Immature natural killer cell (primary cell): ENCODE measurements at regions not wholly inside any gene's neighbourhood (a gene's known extent, or its start where the extent isn't known, plus 50 kb on each side); places are given as distances from the start of the nearest gene placed in this dataset.
"Not testable (repeated sequence)": the region's sequence is repeated elsewhere in the genome, so short reads cannot be mapped to it uniquely, and the experiment has no call there.

ENCODE experiments used
- DNase-seq, 3 donors: peaks; one replicate each; pipeline ENCODE4 v3.0.0; 2022; ENCODE audit warnings: mixed read lengths in 1 of 3
- H3K27ac Mint-ChIP-seq, 6 donors: one replicate each; pipeline ENCODE4 v1.8.0; 2020; ENCODE audit warnings: mixed read lengths in 6 of 6, mild to moderate bottlenecking in 5 of 6, inconsistent platforms in 4 of 6, moderate library complexity in 3 of 6
- H3K27me3 Mint-ChIP-seq, 3 donors: one replicate each; pipeline ENCODE4 v1.8.0; 2020 to 2021; ENCODE audit warnings: low read depth in 3 of 3, mild to moderate bottlenecking in 3 of 3, mixed read lengths in 3 of 3, moderate library complexity in 3 of 3, inconsistent platforms in 1 of 3
- H3K36me3 Mint-ChIP-seq, 3 donors: one replicate each; pipeline ENCODE4 v1.8.0; 2020; ENCODE audit warnings: mixed read lengths in 3 of 3, inconsistent platforms in 2 of 3, mild to moderate bottlenecking in 2 of 3
- H3K4me1 Mint-ChIP-seq, 2 donors: one replicate each; pipeline ENCODE4 v1.8.0; 2020; ENCODE audit warnings: inconsistent platforms in 2 of 2, mild to moderate bottlenecking in 2 of 2, mixed read lengths in 2 of 2, moderate library complexity in 1 of 2
- H3K4me3 Mint-ChIP-seq, 5 donors: one replicate each; pipeline ENCODE4 v1.8.0; 2020; ENCODE audit warnings: mild to moderate bottlenecking in 5 of 5, mixed read lengths in 5 of 5, inconsistent platforms in 3 of 5, moderate library complexity in 3 of 5
- H3K9me3 Mint-ChIP-seq, 6 donors: one replicate each; pipeline ENCODE4 v1.8.0; 2020; ENCODE audit warnings: mild to moderate bottlenecking in 6 of 6, mixed read lengths in 6 of 6, inconsistent platforms in 4 of 6, moderate library complexity in 3 of 6

GRCh38 chr17:5955764-5956163 lies 114.4 kb upstream of the WSCD1 start:
- no peak for DNase-seq
- H3K4me1 Mint-ChIP-seq: no peaks in the 10 kb centered on the region
- H3K27me3 Mint-ChIP-seq: peaks cover 0 to 3% (median 2%) of the 10 kb centered on the region in 3 donors
- H3K36me3 Mint-ChIP-seq: no peaks in the 10 kb centered on the region
- H3K4me3 Mint-ChIP-seq: no peak overlapping the region
- peaks cover 0 to 2% (median 0%) of the 10 kb centered on the region in 6 donors for H3K9me3 Mint-ChIP-seq
- no peak overlapping the region for H3K27ac Mint-ChIP-seq

- no peak overlapping the region for H3K4me3 Mint-ChIP-seq
- peaks cover 0 to 3% (median 0%) of the 10 kb centered on the region in 6 donors for H3K9me3 Mint-ChIP-seq
- no peak overlapping the region for H3K27ac Mint-ChIP-seq
- no peaks in the 10 kb centered on the region for H3K36me3 Mint-ChIP-seq
- H3K27me3 Mint-ChIP-seq: peaks cover 0 to 7% (median 2%) of the 10 kb centered on the region in 3 donors
- no peaks in the 10 kb centered on the region for H3K4me1 Mint-ChIP-seq
- no peak for DNase-seq
Observed at GRCh38 chr17:5958850-5959249, 111.3 kb upstream of the WSCD1 start.

- Mint-ChIP-seq H3K27me3 (peaks cover 2 to 9% (median 6%) of the 10 kb centered on the region in 3 donors), H3K9me3 (peaks cover 0 to 2% (median 0%) of the 10 kb centered on the region in 6 donors), H3K27ac (no peak overlapping the region), H3K4me3 (no peak overlapping the region), H3K36me3 (no peaks in the 10 kb centered on the region), H3K4me1 (no peaks in the 10 kb centered on the region)
- DNase-seq: no peak
Observed at GRCh38 chr17:5962371-5962770, 107.8 kb upstream of the WSCD1 start.

- Mint-ChIP-seq H3K9me3 (peaks cover 0 to 11% (median 0%) of the 10 kb centered on the region in 6 donors), H3K4me1 (no peaks in the 10 kb centered on the region), H3K27me3 (peaks cover 0 to 14% (median 3%) of the 10 kb centered on the region in 3 donors), H3K4me3 (no peak overlapping the region), H3K36me3 (no peaks in the 10 kb centered on the region), H3K27ac (no peak overlapping the region)
- no peak for DNase-seq
Observed at GRCh38 chr17:5971969-5972368, 98.2 kb upstream of the WSCD1 start.

DNA sequence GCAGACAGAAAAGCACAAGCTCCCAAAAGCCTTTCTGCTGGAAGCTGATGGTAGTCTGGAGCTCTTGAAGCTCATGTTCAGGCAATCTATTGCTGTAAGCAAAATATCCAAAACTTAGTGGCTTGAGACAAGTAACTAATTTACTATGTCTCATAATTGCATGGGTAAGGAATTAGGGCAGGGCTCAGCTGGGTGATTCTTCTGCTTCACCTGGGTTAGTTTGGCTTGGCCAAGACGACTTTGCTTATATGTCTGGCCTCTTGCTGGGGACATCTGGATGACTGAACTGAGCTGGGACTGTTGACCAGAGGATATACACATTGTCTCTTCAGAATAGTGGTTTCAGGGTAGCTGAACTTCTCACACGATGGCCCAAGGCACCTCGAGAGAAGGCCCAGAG lies 96.8 kb upstream of the WSCD1 start:
- no peak overlapping the region for H3K27ac Mint-ChIP-seq

GRCh38 chr17:5975661-5976060 lies 94.5 kb upstream of the WSCD1 start:
- Mint-ChIP-seq H3K4me3 (no peak overlapping the region), H3K27me3 (peaks cover 2 to 11% (median 4%) of the 10 kb centered on the region in 3 donors), H3K36me3 (no peaks in the 10 kb centered on the region), H3K27ac (no peak overlapping the region), H3K4me1 (no peaks in the 10 kb centered on the region), H3K9me3 (peaks cover 0 to 7% (median 0%) of the 10 kb centered on the region in 6 donors)
- DNase-seq: no peak

More for the DNA sequence above, 96.8 kb upstream of the WSCD1 start:
- H3K9me3 Mint-ChIP-seq: peaks cover 0 to 9% (median 0%) of the 10 kb centered on the region in 6 donors
- H3K36me3 Mint-ChIP-seq: no peaks in the 10 kb centered on the region
- no peak overlapping the region for H3K4me3 Mint-ChIP-seq
- no peak for DNase-seq
- H3K27me3 Mint-ChIP-seq: peaks cover 3 to 15% (median 4%) of the 10 kb centered on the region in 3 donors
- H3K4me1 Mint-ChIP-seq: no peaks in the 10 kb centered on the region

DNA sequence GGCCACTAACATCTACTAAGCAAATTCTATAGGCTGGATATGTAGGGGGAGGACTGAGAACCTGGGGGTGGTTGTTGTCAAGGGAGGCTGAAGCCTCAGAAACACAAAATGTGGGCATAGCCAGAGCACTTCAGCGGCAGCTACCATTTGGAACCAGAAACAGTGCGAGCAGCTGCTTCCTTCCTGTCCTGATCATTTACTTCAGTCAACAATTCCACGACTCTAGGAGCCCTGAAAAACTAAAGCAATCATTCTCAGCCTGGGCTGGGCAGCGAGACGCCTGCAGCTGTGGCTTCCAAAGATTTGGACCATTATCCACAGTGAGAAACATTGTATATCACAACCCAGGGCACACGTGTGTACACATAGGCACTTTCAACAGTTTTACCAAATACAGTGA lies 93.9 kb upstream of the WSCD1 start:
- H3K4me3 Mint-ChIP-seq: no peak overlapping the region

DNA sequence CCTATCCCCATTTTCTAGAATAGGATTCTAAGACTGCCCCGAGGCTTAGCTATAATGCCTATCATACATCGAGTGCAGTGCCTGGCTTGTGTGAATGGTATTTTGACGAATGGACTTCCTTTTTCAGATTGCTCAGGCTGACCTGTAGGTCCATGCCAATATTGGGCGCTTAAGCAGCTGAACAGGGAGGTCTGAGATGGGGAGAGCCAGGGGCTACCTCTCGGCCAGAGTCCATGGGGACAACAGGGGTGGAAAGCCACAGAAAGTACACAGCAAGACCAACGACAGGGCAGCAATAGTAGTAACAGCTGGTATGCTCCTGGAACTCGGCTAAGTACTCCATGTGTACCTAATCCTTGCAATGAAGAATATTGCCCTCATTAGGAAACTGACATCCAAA lies 91.7 kb upstream of the WSCD1 start:
- H3K36me3 Mint-ChIP-seq: no peaks in the 10 kb centered on the region
- no peak overlapping the region for H3K27ac Mint-ChIP-seq
- no peaks in the 10 kb centered on the region for H3K4me1 Mint-ChIP-seq
- no peak for DNase-seq
- no peak overlapping the region for H3K4me3 Mint-ChIP-seq
- H3K9me3 Mint-ChIP-seq: peaks cover 0 to 3% (median 0%) of the 10 kb centered on the region in 6 donors
- peaks cover 2 to 11% (median 4%) of the 10 kb centered on the region in 3 donors for H3K27me3 Mint-ChIP-seq

More for the DNA sequence above, 93.9 kb upstream of the WSCD1 start:
- no peak for DNase-seq
- Mint-ChIP-seq H3K9me3 (peaks cover 0 to 7% (median 0%) of the 10 kb centered on the region in 6 donors), H3K27me3 (peaks cover 2 to 10% (median 4%) of the 10 kb centered on the region in 3 donors), H3K36me3 (no peaks in the 10 kb centered on the region), H3K27ac (no peak overlapping the region), H3K4me1 (no peaks in the 10 kb centered on the region)

DNA sequence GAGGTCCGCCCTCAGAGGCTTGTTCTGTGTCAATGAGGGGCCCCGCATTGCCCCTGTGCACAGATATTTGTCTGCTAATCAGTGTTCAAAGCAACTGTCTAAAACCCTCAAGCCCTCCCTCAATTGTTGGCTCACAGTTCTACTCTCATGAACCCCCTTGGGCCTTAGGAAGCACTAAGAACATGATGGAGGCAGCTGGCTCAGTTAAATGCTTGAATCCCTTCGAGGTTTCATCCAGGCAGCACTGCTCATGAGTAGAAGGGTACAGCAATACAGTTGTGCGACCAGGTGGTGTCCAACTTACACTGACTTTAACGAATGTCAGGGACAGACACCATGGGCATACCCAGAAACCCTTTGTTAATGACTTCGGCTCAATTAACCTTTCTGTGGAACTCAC lies 89.2 kb upstream of the WSCD1 start:
- Mint-ChIP-seq H3K9me3 (peaks cover 0 to 2% (median 0%) of the 10 kb centered on the region in 6 donors), H3K4me3 (no peak overlapping the region), H3K4me1 (no peaks in the 10 kb centered on the region), H3K27me3 (peaks cover 3 to 14% (median 5%) of the 10 kb centered on the region in 3 donors), H3K27ac (no peak overlapping the region), H3K36me3 (no peaks in the 10 kb centered on the region)
- DNase-seq: no peak

DNA sequence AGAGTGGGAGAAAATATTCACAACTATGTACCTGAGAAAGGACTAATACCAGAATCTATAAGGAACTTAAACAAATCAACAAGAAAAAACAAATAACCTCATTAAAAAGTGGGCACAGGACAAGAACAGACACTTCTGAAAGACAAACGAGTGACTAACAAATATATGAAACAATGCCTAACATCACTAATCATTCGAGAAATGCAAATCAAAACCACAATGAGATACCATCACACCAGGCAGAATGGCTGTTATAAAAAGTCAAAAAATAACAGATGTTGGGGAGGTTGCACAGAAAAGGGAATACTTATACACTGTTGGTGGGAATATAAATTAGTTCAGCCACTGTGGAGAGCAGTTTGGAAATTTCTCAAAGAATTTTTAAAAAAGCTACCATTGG lies 83.5 kb upstream of the WSCD1 start:
- Mint-ChIP-seq H3K27me3 (peaks cover 5 to 12% (median 7%) of the 10 kb centered on the region in 3 donors), H3K4me3 (no peak overlapping the region), H3K4me1 (no peaks in the 10 kb centered on the region), H3K9me3 (peaks cover 0 to 2% (median 0%) of the 10 kb centered on the region in 6 donors), H3K27ac (no peak overlapping the region), H3K36me3 (no peaks in the 10 kb centered on the region)
- no peak for DNase-seq

DNA sequence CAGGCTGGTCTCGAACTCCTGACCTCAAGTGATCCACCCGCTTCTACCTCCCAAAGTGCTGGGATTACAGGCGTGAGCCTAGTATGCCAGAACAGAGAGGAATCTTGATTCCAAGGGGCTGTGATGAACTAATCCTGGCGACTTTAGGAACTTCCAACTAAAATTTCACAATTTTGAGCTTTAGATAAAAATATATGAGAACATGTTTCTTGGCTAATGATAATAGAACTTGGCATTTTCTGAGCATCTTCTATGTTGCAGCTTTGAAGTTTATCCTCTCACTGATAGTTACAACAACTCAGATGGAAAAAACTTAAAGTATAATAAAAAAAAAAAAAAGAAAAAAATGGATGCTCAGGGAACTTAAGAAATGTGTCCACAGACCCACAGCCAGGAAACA lies 69.8 kb upstream of the WSCD1 start:
- Mint-ChIP-seq H3K27me3 (peaks cover 0 to 19% (median 0%) of the 10 kb centered on the region in 3 donors), H3K4me1 (no peaks in the 10 kb centered on the region), H3K27ac (no peak overlapping the region), H3K9me3 (peaks cover 0 to 2% (median 0%) of the 10 kb centered on the region in 6 donors), H3K4me3 (no peak overlapping the region), H3K36me3 (no peaks in the 10 kb centered on the region)
- DNase-seq: no peak

DNA sequence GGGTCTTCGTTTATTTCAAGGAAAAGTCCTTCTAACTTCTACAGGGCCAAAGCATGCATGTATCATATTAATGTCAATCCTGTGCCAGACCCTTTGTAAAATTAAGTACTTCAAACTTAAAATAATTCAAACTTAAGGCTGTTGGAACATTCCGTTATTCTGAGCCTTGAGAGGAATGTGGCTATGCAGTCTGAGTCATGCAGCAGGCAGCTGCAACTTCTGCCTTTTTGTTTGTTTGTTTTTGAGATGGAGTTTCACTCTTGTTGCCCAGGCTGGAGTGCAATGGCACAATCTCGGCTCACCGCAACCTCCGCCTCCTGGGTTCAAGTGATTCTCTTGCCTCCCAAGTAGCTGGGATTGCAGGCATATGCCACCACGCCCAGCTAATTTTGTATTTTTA lies 67.0 kb upstream of the WSCD1 start:
- DNase-seq, H3K9me3 Mint-ChIP-seq, H3K27ac Mint-ChIP-seq, H3K36me3 Mint-ChIP-seq, H3K4me1 Mint-ChIP-seq, H3K4me3 Mint-ChIP-seq: not testable (repeated sequence)
- H3K27me3 Mint-ChIP-seq: peaks cover 0 to 21% (median 0%) of the 10 kb centered on the region in 3 donors

GRCh38 chr17:6005939-6006338 lies 64.2 kb upstream of the WSCD1 start:
- DNase-seq: no peak
- Mint-ChIP-seq H3K4me1 (no peaks in the 10 kb centered on the region), H3K36me3 (no peaks in the 10 kb centered on the region), H3K27me3 (peaks cover 0 to 19% (median 4%) of the 10 kb centered on the region in 3 donors), H3K9me3 (no peaks in the 10 kb centered on the region), H3K4me3 (no peak overlapping the region), H3K27ac (no peak overlapping the region)

DNA sequence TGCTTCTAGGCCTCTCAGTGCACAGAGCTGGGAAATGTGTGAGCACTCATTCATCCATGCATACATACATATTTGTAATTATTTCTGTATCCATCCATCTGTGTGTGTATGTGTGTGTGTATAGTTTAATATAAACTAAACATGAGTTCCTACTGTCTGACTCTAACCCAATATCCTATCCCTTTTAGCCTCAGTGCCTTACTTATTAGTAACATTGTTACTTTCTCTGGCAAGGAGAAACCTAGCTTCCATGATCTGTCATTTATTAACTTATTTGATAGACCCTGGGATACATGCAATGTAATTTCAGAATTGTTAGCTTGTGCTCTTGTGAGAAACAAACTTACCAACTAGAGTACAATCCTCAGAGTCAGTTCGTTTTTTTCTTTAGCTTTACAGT lies 59.0 kb upstream of the WSCD1 start:
- Mint-ChIP-seq H3K4me3 (no peak overlapping the region), H3K9me3 (no peaks in the 10 kb centered on the region), H3K36me3 (no peaks in the 10 kb centered on the region), H3K4me1 (no peaks in the 10 kb centered on the region), H3K27ac (no peak overlapping the region), H3K27me3 (peaks cover under 1 to 6% (median 4%) of the 10 kb centered on the region in 3 donors)
- DNase-seq: no peak

GRCh38 chr17:6018788-6019187 lies 51.4 kb upstream of the WSCD1 start:
- Mint-ChIP-seq H3K27ac (no peak overlapping the region), H3K4me3 (no peak overlapping the region)
- DNase-seq: no peak

More at GRCh38 chr17:6018788-6019187, 51.4 kb upstream of the WSCD1 start:
- Mint-ChIP-seq H3K36me3 (no peaks in the 10 kb centered on the region), H3K27me3 (peaks cover 0 to 17% (median 14%) of the 10 kb centered on the region in 3 donors), H3K9me3 (no peaks in the 10 kb centered on the region), H3K4me1 (no peaks in the 10 kb centered on the region)
